ENCODE measurements at regions not wholly inside any gene's neighbourhood (a gene's known extent, or its start where the extent isn't known, plus 50 kb on each side); places are given as distances from the start of the nearest gene placed in this dataset.

DNA sequence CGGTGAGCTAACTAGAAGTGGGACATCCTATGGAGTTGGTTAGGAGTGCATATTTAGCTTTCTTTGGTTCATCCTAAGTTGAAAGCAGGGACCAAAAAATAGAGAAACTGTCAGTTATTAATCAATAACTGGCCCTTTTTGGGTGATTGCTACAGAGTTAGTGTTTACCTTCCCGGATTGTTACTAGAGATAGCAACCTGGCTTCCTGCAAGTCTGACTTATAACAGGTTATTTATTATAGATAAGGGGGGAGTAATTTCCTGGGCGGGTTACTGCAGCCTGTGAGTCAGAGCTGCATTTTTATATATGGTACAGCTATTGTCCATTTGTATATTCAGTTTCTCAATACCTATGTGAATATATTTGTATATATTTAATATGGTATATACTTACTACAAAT lies 522.0 kb downstream of the MFSD1 start:
- Histone ChIP-seq H3K27me3 (replicated peaks in 1 of 7) (no peaks in the 10 kb centered on the region), H3K4me3 (no peak overlapping the region), H3K4me1 (no peaks in the 10 kb centered on the region), H3K27ac (no peak overlapping the region), H3K36me3 (no peaks in the 10 kb centered on the region), H3K9me3 (no peaks in the 10 kb centered on the region)
- intact Hi-C loops (cut with DNase I; ENCODE audit: low total_unique reads) = no loop called here
- DNase-seq = no peak
- TF ChIP-seq CTCF (IDR thresholded peaks at IDR 0.05 in 8 of 11, conservative IDR thresholded peaks at IDR 0.05 in 3 of 11) (no peak), POLR2AphosphoS5 (IDR thresholded peaks at IDR 0.05) (no peak), POLR2A (IDR thresholded peaks at IDR 0.05) (no peak)
- 72 to 86% (median 77%) methylated on average over 3 of the region's 3 CpGs for WGBS, 5 donors

- Histone ChIP-seq H3K4me3 (no peak overlapping the region), H3K27ac (no peak overlapping the region), H3K4me1 (no peaks in the 10 kb centered on the region), H3K27me3 (replicated peaks in 1 of 7) (no peaks in the 10 kb centered on the region), H3K9me3 (no peaks in the 10 kb centered on the region), H3K36me3 (no peaks in the 10 kb centered on the region)
- intact Hi-C loops (cut with DNase I; ENCODE audit: low total_unique reads) = no loop called here
- DNase-seq = no peak
- TF ChIP-seq CTCF (IDR thresholded peaks at IDR 0.05 in 8 of 11, conservative IDR thresholded peaks at IDR 0.05 in 3 of 11) = no peak
- TF ChIP-seq POLR2A (IDR thresholded peaks at IDR 0.05) = no peak
- TF ChIP-seq POLR2AphosphoS5 (IDR thresholded peaks at IDR 0.05) = no peak
- WGBS, 5 donors = 54 to 74% (median 69%) methylated on average over 2 of the region's 2 CpGs
Observed at GRCh38 chr3:159326998-159327397, 525.1 kb downstream of the MFSD1 start.

- intact Hi-C loops (cut with DNase I; ENCODE audit: low total_unique reads) = no loop called here
- no peaks in the 10 kb centered on the region for H3K27me3 ChIP-seq (replicated peaks in 1 of 7)
- no peak for DNase-seq
- no peaks in the 10 kb centered on the region for H3K4me1 ChIP-seq
- no peak overlapping the region for H3K4me3 ChIP-seq
- no peak overlapping the region for H3K27ac ChIP-seq
- H3K36me3 ChIP-seq = no peaks in the 10 kb centered on the region
- H3K9me3 ChIP-seq = peaks cover 0 to 7% (median 0%) of the 10 kb centered on the region in 8 donors
- no peak for TF ChIP-seq POLR2AphosphoS5 (IDR thresholded peaks at IDR 0.05)
- TF ChIP-seq CTCF (IDR thresholded peaks at IDR 0.05 in 8 of 11, conservative IDR thresholded peaks at IDR 0.05 in 3 of 11) = no peak
- TF ChIP-seq POLR2A (IDR thresholded peaks at IDR 0.05) = no peak
Observed at GRCh38 chr3:159332535-159333099, 530.8 kb downstream of the MFSD1 start.

GRCh38 chr3:159339131-159339530 lies 537.3 kb downstream of the MFSD1 start:
- no peaks in the 10 kb centered on the region for H3K27me3 ChIP-seq (replicated peaks in 1 of 7)
- no peaks in the 10 kb centered on the region for H3K36me3 ChIP-seq
- no peak overlapping the region for H3K27ac ChIP-seq
- no peak overlapping the region for H3K4me3 ChIP-seq
- peaks cover 0 to 31% (median 18%) of the 10 kb centered on the region in 8 donors for H3K9me3 ChIP-seq
- no peak for DNase-seq
- TF ChIP-seq POLR2AphosphoS5 (IDR thresholded peaks at IDR 0.05) = no peak
- TF ChIP-seq CTCF (IDR thresholded peaks at IDR 0.05 in 8 of 11, conservative IDR thresholded peaks at IDR 0.05 in 3 of 11) = no peak
- TF ChIP-seq POLR2A (IDR thresholded peaks at IDR 0.05) = no peak
- intact Hi-C loops (cut with DNase I; ENCODE audit: low total_unique reads) = no loop called here
- H3K4me1 ChIP-seq = no peaks in the 10 kb centered on the region

Measured in spleen (tissue), 11 donors.